MCF 10A (cell line): ENCODE measurements at regions not wholly inside any gene's neighbourhood (a gene's known extent, or its start where the extent isn't known, plus 50 kb on each side); places are given as distances from the start of the nearest gene placed in this dataset.
"Not testable (repeated sequence)": the region's sequence is repeated elsewhere in the genome, so short reads cannot be mapped to it uniquely, and the experiment has no call there.

Source experiments
- BruUV-seq: library from RNA; stranded (reverse); fragments of 400-500 nt; replicated peaks from 2 replicates; lab custom pipeline; 2021; lab: Mats Ljungman, UMichigan
- CTCF ChIA-PET: fragments of 300-600 bp; sonication (Branson Sonifier 250); formaldehyde crosslinking; extraction: SDS; loops from one replicate; lab custom pipeline; 2021; ENCODE audit warnings: antibody characterized with exemption, inconsistent platforms; lab: Yijun Ruan, JAX
- POLR2A ChIA-PET: fragments of 300-600, 350-650 bp; sonication (Branson Sonifier 250); formaldehyde crosslinking; extraction: SDS; loops from one replicate; lab custom pipeline; 2020; ENCODE audit warnings: antibody characterized with exemption, inconsistent platforms; lab: Yijun Ruan, JAX
- DNase-seq: peaks from one replicate; pipeline ENCODE4 v3.0.0-alpha.2; 2018; ENCODE audit not compliant: unreplicated experiment
- H3K27ac Mint-ChIP-seq: one replicate; pipeline ENCODE4 v1.8.0; 2022; ENCODE audit warnings: mild to moderate bottlenecking, low read depth, mixed read lengths; ENCODE audit not compliant: unreplicated experiment
- H3K27me3 Mint-ChIP-seq: one replicate; pipeline ENCODE4 v1.8.0; 2022; ENCODE audit warnings: mixed read lengths; ENCODE audit not compliant: insufficient read depth, unreplicated experiment
- H3K36me3 Mint-ChIP-seq: one replicate; pipeline ENCODE4 v1.8.0; 2022; ENCODE audit warnings: mild to moderate bottlenecking, moderate library complexity, mixed read lengths; ENCODE audit not compliant: insufficient read depth, unreplicated experiment
- H3K4me1 Mint-ChIP-seq: one replicate; pipeline ENCODE4 v1.8.0; 2022; ENCODE audit warnings: mixed read lengths; ENCODE audit not compliant: insufficient read depth, unreplicated experiment
- H3K4me3 Mint-ChIP-seq: one replicate; pipeline ENCODE4 v1.8.0; 2022; ENCODE audit warnings: mild to moderate bottlenecking, moderate library complexity, mixed read lengths; ENCODE audit not compliant: unreplicated experiment
- H3K9me3 Mint-ChIP-seq: one replicate; pipeline ENCODE4 v1.8.0; 2022; ENCODE audit warnings: mixed read lengths; ENCODE audit not compliant: unreplicated experiment
- intact Hi-C: fragments of 100-400 bp; cut with micrococcal nuclease; formaldehyde crosslinking; loops from 2 replicates; pipeline ENCODE4 v1.14.1; 2022
- TF ChIP-seq, protein P1 (sequence below): fragments of 200-600 bp; IDR thresholded peaks from one replicate; pipeline ENCODE4 v1.8.0; 2022; ENCODE audit warnings: antibody characterized with exemption, mild to moderate bottlenecking; ENCODE audit not compliant: unreplicated experiment

DNA sequence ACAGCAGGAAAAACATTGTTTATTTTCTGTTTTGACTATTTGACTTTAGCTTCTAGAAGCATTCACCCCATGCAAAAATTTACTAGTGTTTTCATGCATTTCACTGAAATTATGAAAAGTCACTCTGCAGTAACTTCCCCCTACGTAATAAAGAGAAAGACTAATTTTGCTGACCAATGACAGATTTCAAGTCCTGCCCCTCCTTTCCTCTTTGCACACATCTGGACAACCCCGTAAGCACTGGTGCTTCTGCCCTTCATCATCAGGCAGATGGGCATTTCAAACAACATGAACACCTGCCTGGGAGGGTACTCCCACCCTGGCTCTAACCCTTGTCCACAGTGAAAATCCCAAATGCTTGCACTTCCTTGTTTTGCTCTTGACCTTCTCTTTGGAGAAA lies 815.0 kb upstream of the ID2 start:
- CTCF ChIA-PET: no interaction called here
- no peaks in the 10 kb centered on the region for H3K27me3 Mint-ChIP-seq
- H3K4me3 Mint-ChIP-seq: no peak overlapping the region
- no peaks in the 10 kb centered on the region for H3K4me1 Mint-ChIP-seq
- no TSS peak for BruUV-seq
- POLR2A ChIA-PET: no interaction called here
- TF ChIP-seq, protein P1, sequence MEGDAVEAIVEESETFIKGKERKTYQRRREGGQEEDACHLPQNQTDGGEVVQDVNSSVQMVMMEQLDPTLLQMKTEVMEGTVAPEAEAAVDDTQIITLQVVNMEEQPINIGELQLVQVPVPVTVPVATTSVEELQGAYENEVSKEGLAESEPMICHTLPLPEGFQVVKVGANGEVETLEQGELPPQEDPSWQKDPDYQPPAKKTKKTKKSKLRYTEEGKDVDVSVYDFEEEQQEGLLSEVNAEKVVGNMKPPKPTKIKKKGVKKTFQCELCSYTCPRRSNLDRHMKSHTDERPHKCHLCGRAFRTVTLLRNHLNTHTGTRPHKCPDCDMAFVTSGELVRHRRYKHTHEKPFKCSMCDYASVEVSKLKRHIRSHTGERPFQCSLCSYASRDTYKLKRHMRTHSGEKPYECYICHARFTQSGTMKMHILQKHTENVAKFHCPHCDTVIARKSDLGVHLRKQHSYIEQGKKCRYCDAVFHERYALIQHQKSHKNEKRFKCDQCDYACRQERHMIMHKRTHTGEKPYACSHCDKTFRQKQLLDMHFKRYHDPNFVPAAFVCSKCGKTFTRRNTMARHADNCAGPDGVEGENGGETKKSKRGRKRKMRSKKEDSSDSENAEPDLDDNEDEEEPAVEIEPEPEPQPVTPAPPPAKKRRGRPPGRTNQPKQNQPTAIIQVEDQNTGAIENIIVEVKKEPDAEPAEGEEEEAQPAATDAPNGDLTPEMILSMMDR: no peak
- DNase-seq: no peak
- H3K27ac Mint-ChIP-seq: no peak overlapping the region
- no peaks in the 10 kb centered on the region for H3K9me3 Mint-ChIP-seq
- H3K36me3 Mint-ChIP-seq: peaks cover 6% of the 10 kb centered on the region
- intact Hi-C loops: no loop called here

DNA sequence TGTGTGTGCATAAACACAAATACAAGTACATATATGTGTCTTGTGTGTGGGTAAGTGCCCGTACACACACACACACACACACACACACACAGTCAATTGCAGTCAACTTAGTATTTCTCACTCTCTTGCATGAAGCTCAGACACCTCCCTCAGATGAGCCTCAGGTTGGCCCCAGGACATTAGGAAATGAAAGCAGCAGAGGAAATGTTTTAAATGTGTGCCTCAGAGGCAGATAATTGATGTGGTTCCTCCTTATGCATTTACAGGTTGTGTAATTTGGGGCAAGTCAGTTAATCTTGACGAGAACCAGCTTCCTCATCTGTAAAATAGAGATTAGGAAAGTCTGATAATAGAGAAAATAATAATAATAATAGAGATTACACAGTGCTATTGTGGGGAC lies 814.0 kb upstream of the ID2 start:
- H3K27me3 Mint-ChIP-seq: no peaks in the 10 kb centered on the region
- no peaks in the 10 kb centered on the region for H3K9me3 Mint-ChIP-seq
- TF ChIP-seq, protein P1: no peak
- no peak overlapping the region for H3K27ac Mint-ChIP-seq
- peaks cover 4% of the 10 kb centered on the region for H3K36me3 Mint-ChIP-seq
- BruUV-seq: no TSS peak
- CTCF ChIA-PET: no interaction called here
- no peak for DNase-seq
- POLR2A ChIA-PET: no interaction called here
- intact Hi-C loops: no loop called here
- H3K4me1 Mint-ChIP-seq: no peaks in the 10 kb centered on the region
- no peak overlapping the region for H3K4me3 Mint-ChIP-seq

DNA sequence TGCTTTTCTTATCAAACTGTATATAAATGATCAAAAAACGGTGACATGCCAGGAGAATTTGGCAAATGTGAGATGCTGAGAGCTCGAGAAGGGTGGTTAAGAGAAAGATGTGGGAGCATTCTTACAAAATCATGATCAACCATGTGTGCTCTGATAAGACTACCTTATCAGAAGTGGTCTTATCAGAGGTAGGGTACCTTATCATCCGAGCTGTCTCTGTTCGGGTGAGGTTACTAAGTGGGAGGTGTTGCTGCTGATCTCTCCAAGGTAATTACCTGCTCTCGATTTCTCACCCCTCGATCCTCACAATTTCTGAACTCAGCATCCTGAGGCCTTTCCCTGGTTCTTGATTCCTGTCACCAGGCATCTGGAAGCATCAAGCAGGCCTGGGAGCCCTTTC lies 813.0 kb upstream of the ID2 start:
- Mint-ChIP-seq H3K27me3 (no peaks in the 10 kb centered on the region), H3K36me3 (no peaks in the 10 kb centered on the region), H3K4me3 (no peak overlapping the region), H3K27ac (no peak overlapping the region), H3K4me1 (no peaks in the 10 kb centered on the region), H3K9me3 (no peaks in the 10 kb centered on the region)
- TF ChIP-seq, protein P1: no peak
- BruUV-seq: no TSS peak
- POLR2A ChIA-PET: interaction anchor here (0.7 kb wide), 1 partner anchor 96 kb away, joined by 3 read pairs; no protein-coding TSS in a partner anchor
- CTCF ChIA-PET: interaction anchor here (0.5 kb wide), 1 partner anchor 393 kb away, joined by 3 read pairs; no protein-coding TSS in a partner anchor
- intact Hi-C loops: no loop called here
- DNase-seq: no peak

DNA sequence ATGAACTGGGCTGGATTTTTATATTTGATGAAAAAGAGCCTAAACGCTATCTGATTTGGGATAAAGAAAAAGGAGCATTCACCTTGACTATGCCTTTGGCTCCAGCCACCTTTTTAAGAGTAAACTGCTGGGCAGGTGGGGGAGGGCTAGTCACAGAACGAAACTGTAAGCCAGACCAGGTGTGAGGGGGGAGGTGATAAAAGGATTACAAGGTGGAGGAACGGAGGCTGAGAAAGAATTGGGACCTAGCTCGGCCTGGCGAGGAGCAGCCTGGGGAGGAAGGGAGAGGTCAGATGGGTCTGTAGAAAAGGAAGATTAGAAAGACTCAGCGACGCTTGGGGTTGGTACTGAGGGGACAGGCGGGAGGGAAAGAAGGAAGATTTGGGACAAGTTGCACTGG lies 805.4 kb upstream of the ID2 start:
- CTCF ChIA-PET, BruUV-seq, H3K9me3 Mint-ChIP-seq, H3K27ac Mint-ChIP-seq, H3K4me3 Mint-ChIP-seq, H3K27me3 Mint-ChIP-seq, H3K36me3 Mint-ChIP-seq, DNase-seq, POLR2A ChIA-PET, intact Hi-C loops, H3K4me1 Mint-ChIP-seq: not testable (repeated sequence)

DNA sequence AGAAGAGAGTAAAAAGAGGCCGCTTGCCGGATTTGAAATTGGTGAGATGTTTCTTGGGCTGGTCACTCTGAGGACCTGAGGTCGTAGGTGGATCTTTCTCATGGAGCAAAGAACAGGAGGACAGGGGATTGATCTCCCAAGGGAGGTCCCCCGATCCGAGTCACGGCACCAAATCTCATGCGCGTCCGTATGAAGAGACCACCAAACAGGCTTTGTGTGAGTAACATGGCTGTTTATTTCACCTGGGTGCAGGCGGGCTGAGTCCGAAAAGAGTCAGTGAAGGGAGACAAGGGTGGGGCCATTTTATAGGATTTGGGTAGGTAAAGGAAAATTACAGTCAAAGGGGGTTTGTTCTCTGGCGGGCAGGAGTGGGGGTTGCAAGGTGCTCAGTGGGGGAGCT lies 803.6 kb upstream of the ID2 start:
- CTCF ChIA-PET: interaction anchor here (0.6 kb wide), 1 partner anchor 403 kb away, joined by 5 read pairs; no protein-coding TSS in a partner anchor
- H3K27ac Mint-ChIP-seq, POLR2A ChIA-PET, H3K27me3 Mint-ChIP-seq, H3K4me3 Mint-ChIP-seq, intact Hi-C loops, H3K4me1 Mint-ChIP-seq, BruUV-seq, H3K36me3 Mint-ChIP-seq, DNase-seq, H3K9me3 Mint-ChIP-seq: not testable (repeated sequence)
